ENCODE measurements at regions not wholly inside any gene's neighbourhood (a gene's known extent, or its start where the extent isn't known, plus 50 kb on each side); places are given as distances from the start of the nearest gene placed in this dataset.
A peak's percentile ranks its signal among the peaks of the same experiment; 100 is the strongest.

DNA sequence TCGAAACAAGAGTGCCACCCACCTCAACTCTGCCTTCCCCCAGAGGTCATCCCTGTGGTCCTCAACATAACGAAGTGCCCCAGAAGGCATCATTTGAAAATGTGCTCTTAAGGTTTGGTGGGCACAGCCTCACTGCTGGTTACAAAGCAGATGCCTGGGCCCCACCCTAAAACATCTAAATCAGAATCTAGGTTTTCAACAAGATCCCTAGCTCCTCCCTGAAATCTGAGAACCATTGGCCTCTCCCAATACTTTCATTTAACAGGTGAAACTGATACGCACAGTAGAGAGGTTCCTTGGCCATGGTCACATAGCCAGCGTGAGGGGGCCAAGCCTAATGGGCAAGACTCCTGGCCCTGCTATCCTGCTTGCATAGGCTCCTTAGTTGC is 376.2 kb upstream of the CLINT1 start:
- intact Hi-C loops (cut with micrococcal nuclease): no loop called here
- TF ChIP-seq, protein P1, sequence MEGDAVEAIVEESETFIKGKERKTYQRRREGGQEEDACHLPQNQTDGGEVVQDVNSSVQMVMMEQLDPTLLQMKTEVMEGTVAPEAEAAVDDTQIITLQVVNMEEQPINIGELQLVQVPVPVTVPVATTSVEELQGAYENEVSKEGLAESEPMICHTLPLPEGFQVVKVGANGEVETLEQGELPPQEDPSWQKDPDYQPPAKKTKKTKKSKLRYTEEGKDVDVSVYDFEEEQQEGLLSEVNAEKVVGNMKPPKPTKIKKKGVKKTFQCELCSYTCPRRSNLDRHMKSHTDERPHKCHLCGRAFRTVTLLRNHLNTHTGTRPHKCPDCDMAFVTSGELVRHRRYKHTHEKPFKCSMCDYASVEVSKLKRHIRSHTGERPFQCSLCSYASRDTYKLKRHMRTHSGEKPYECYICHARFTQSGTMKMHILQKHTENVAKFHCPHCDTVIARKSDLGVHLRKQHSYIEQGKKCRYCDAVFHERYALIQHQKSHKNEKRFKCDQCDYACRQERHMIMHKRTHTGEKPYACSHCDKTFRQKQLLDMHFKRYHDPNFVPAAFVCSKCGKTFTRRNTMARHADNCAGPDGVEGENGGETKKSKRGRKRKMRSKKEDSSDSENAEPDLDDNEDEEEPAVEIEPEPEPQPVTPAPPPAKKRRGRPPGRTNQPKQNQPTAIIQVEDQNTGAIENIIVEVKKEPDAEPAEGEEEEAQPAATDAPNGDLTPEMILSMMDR (IDR thresholded peaks at IDR 0.05): no peak
- no peaks in the 10 kb centered on the region for H3K27me3 Mint-ChIP-seq (ENCODE audit: low read depth in 3 of 3)

DNA sequence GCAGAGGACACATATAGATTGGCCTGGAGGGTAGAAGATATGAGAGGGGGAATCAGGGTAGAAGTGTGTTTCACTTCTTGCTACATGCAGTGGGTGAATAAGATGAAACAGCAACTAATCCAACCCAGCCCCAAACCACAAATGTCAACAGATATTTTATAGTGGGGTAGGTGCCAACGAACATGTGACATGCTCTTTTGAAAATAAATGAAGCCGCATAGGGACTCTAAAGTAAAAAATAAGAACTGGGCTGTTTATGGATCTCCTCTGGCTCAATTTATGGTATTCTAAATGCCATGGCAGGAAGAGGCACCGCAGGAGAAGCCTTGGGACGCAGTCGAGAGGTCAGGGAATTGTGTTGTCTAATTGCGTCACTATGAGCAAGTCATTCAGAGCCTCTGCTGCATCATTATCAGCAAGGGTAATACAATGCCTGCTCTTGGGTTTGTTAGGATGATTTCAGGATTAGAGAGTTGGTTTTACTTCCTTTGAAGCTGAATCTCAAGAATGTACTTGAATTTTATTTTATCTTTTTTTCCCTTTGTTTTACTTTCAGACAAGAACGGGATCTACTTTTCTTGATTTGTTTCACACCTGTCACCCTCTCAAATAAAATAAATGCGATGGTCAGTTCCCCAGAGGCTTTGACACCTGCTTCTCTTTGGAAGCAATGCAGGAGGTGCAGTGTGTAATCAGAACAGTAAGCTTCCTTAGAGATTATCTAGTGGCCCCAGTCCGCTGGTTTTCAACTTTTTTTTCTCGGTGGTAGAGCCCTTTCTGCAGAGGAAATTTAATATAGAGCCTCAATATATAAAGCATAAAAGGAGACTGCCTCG is 375.6 kb upstream of the CLINT1 start:
- Mint-ChIP-seq H3K9me3 (peaks cover 0 to 5% (median 2%) of the 10 kb centered on the region in 7 donors), H3K27me3 (ENCODE audit: low read depth in 3 of 3) (no peaks in the 10 kb centered on the region), H3K4me1 (peaks cover 31% of the 10 kb centered on the region), H3K36me3 (no peaks in the 10 kb centered on the region), H3K4me3 (peak overlapping the region; percentile 49 to 80), H3K27ac (peak overlapping the region; percentile 85 to 99 (median 93))
- Histone ChIP-seq H3K9me3 (replicated peaks in 1 of 2; ENCODE audit: control insufficient read depth in 1 of 2, insufficient read depth in 1 of 2, low read length in 2 of 2) (no peaks in the 10 kb centered on the region), H3K4me2 (replicated peaks; ENCODE audit: extremely low read depth, low read length, poor library complexity, severe bottlenecking) (peak overlapping the region; percentile 52), H3K79me2 (ENCODE audit: insufficient read depth, low read length) (no peaks in the 10 kb centered on the region), H3K4me1 (ENCODE audit: control insufficient read depth in 1 of 2, insufficient read depth in 2 of 2, low read length in 2 of 2) (peaks cover 26 to 33% of the 10 kb centered on the region in 2 donors), H3K4me3 (replicated peaks in 1 of 3; ENCODE audit: low read depth in 2 of 3, low read length in 3 of 3) (peak overlapping the region in 1 of 3 experiments; percentile 31), H3K27me3 (ENCODE audit: control insufficient read depth in 2 of 2, insufficient read depth in 2 of 2, low read length in 2 of 2) (no peaks in the 10 kb centered on the region), H3K9ac (ENCODE audit: insufficient read depth, low read length, poor library complexity, severe bottlenecking) (no peak overlapping the region), H4K20me1 (ENCODE audit: insufficient read depth, low read length) (no peaks in the 10 kb centered on the region), H3K36me3 (replicated peaks in 1 of 2; ENCODE audit: control insufficient read depth in 1 of 2, insufficient read depth in 2 of 2, low read length in 2 of 2) (no peaks in the 10 kb centered on the region), H2AFZ (ENCODE audit: insufficient read depth, low read depth, low read length, poor library complexity, severe bottlenecking) (peak overlapping the region; percentile 40), H3K27ac (ENCODE audit: low read depth in 1 of 2, low read length in 2 of 2) (peak overlapping the region; percentile 35 to 74)
- intact Hi-C loops (cut with micrococcal nuclease): no loop called here
- TF ChIP-seq, protein P1 (IDR thresholded peaks at IDR 0.05): no peak
- peak; percentile 32 to 63 (median 60) for DNase-seq
- 6% methylated on average over 6 of the region's 11 CpGs for WGBS (ENCODE audit: insufficient coverage)

More for the DNA sequence above, 376.2 kb upstream of the CLINT1 start:
- no peak overlapping the region for H3K4me3 Mint-ChIP-seq
- Histone ChIP-seq H3K36me3 (replicated peaks in 1 of 2; ENCODE audit: control insufficient read depth in 1 of 2, insufficient read depth in 2 of 2, low read length in 2 of 2) (no peaks in the 10 kb centered on the region), H3K4me3 (replicated peaks in 1 of 3; ENCODE audit: low read depth in 2 of 3, low read length in 3 of 3) (peak overlapping the region in 1 of 3 experiments; percentile 31), H4K20me1 (ENCODE audit: insufficient read depth, low read length) (no peaks in the 10 kb centered on the region), H3K79me2 (ENCODE audit: insufficient read depth, low read length) (no peaks in the 10 kb centered on the region), H3K9me3 (replicated peaks in 1 of 2; ENCODE audit: control insufficient read depth in 1 of 2, insufficient read depth in 1 of 2, low read length in 2 of 2) (no peaks in the 10 kb centered on the region), H2AFZ (ENCODE audit: insufficient read depth, low read depth, low read length, poor library complexity, severe bottlenecking) (no peak overlapping the region), H3K27ac (ENCODE audit: low read depth in 1 of 2, low read length in 2 of 2) (peak overlapping the region in 1 of 2 donors; percentile 74), H3K4me2 (replicated peaks; ENCODE audit: extremely low read depth, low read length, poor library complexity, severe bottlenecking) (peak overlapping the region; percentile 52), H3K9ac (ENCODE audit: insufficient read depth, low read length, poor library complexity, severe bottlenecking) (no peak overlapping the region), H3K4me1 (ENCODE audit: control insufficient read depth in 1 of 2, insufficient read depth in 2 of 2, low read length in 2 of 2) (peaks cover 26 to 33% of the 10 kb centered on the region in 2 donors), H3K27me3 (ENCODE audit: control insufficient read depth in 2 of 2, insufficient read depth in 2 of 2, low read length in 2 of 2) (no peaks in the 10 kb centered on the region)
- H3K4me1 Mint-ChIP-seq: peaks cover 29% of the 10 kb centered on the region
- no peaks in the 10 kb centered on the region for H3K36me3 Mint-ChIP-seq
- DNase-seq: no peak
- 76% methylated on average over 4 of the region's 4 CpGs for WGBS (ENCODE audit: insufficient coverage)
- H3K9me3 Mint-ChIP-seq: peaks cover 0 to 5% (median 2%) of the 10 kb centered on the region in 7 donors
- peak overlapping the region; percentile 79 to 99 (median 93) for H3K27ac Mint-ChIP-seq
